ENCODE measurements at regions not wholly inside any gene's neighbourhood (a gene's known extent, or its start where the extent isn't known, plus 50 kb on each side); places are given as distances from the start of the nearest gene placed in this dataset.

DNA sequence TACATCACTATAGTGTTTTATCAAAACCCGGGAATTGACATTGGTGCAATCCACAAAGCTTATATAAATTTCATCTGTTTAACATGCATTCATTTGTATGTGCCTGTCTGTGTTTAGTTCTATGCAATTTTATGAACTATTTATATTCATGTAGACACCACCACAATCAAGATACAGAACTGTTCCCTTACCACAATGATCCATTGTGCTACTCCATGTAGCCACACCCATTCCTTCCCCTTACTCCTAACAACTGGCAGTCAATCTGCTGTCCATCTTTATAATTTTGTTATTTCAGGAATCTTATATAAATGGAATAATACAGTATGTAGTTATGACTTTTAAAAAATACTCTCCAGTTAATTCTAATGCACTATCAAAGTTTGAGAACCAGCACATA lies 389.5 kb downstream of the HTR1A start:
- TF ChIP-seq CBFB (CRISPR knock-in tag; IDR thresholded peaks at IDR 0.05; ENCODE audit: low read depth) (no peak), RELA (CRISPR knock-in tag; IDR thresholded peaks at IDR 0.05; ENCODE audit: borderline replicate concordance) (no peak), KAT7 (CRISPR knock-in tag; IDR thresholded peaks at IDR 0.05; ENCODE audit: borderline replicate concordance) (no peak), SP1 (CRISPR knock-in tag; conservative IDR thresholded peaks at IDR 0.05) (no peak), CTCF (IDR thresholded peaks at IDR 0.05) (no peak), CREM (CRISPR knock-in tag; IDR thresholded peaks at IDR 0.05) (no peak), USF1 (CRISPR knock-in tag; IDR thresholded peaks at IDR 0.05) (no peak)
- TF ChIP-seq, protein P1, sequence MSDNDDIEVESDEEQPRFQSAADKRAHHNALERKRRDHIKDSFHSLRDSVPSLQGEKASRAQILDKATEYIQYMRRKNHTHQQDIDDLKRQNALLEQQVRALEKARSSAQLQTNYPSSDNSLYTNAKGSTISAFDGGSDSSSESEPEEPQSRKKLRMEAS (CRISPR knock-in tag; IDR thresholded peaks at IDR 0.05) = no peak
- TF ChIP-seq, protein P2, sequence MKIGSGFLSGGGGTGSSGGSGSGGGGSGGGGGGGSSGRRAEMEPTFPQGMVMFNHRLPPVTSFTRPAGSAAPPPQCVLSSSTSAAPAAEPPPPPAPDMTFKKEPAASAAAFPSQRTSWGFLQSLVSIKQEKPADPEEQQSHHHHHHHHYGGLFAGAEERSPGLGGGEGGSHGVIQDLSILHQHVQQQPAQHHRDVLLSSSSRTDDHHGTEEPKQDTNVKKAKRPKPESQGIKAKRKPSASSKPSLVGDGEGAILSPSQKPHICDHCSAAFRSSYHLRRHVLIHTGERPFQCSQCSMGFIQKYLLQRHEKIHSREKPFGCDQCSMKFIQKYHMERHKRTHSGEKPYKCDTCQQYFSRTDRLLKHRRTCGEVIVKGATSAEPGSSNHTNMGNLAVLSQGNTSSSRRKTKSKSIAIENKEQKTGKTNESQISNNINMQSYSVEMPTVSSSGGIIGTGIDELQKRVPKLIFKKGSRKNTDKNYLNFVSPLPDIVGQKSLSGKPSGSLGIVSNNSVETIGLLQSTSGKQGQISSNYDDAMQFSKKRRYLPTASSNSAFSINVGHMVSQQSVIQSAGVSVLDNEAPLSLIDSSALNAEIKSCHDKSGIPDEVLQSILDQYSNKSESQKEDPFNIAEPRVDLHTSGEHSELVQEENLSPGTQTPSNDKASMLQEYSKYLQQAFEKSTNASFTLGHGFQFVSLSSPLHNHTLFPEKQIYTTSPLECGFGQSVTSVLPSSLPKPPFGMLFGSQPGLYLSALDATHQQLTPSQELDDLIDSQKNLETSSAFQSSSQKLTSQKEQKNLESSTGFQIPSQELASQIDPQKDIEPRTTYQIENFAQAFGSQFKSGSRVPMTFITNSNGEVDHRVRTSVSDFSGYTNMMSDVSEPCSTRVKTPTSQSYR (CRISPR knock-in tag; IDR thresholded peaks at IDR 0.05) = no peak
